KMS-11 (cell line): ENCODE measurements at regions not wholly inside any gene's neighbourhood (a gene's known extent, or its start where the extent isn't known, plus 50 kb on each side); places are given as distances from the start of the nearest gene placed in this dataset.

Experiments used
- H2AFZ ChIP-seq: fragments of 200-600 bp; sonication (generic); 2 replicates; pipeline ENCODE4 v1.6.1; 2016; ENCODE audit warnings: antibody characterized with exemption, mixed run types, low read depth
- H3K27ac ChIP-seq: fragments of 200-600 bp; sonication (generic); 2 replicates; pipeline ENCODE4 v1.6.1; 2016; ENCODE audit warnings: mild to moderate bottlenecking, mixed run types
- H3K27me3 ChIP-seq: fragments of 200-600 bp; sonication (generic); 2 replicates; pipeline ENCODE4 v1.6.1; 2017; ENCODE audit warnings: mild to moderate bottlenecking, low read depth, mixed run types, moderate library complexity; ENCODE audit not compliant: insufficient read depth
- H3K36me3 ChIP-seq: fragments of 200-600 bp; sonication (generic); 2 replicates; pipeline ENCODE4 v1.6.1; 2017; ENCODE audit warnings: mild to moderate bottlenecking, mixed run types; ENCODE audit not compliant: insufficient read depth
- H3K4me1 ChIP-seq: fragments of 200-600 bp; sonication (generic); 2 replicates; pipeline ENCODE4 v1.6.1; 2016; ENCODE audit warnings: mild to moderate bottlenecking, low read depth, mixed run types; ENCODE audit not compliant: poor library complexity, severe bottlenecking
- H3K4me2 ChIP-seq: fragments of 200-600 bp; sonication (generic); 2 replicates; pipeline ENCODE4 v1.7.0; 2016; ENCODE audit warnings: mild to moderate bottlenecking, mixed run types
- H3K4me3 ChIP-seq: fragments of 200-600 bp; sonication (generic); IDR thresholded peaks from 2 replicates; pipeline ENCODE4 v1.6.1; 2017; ENCODE audit warnings: low read depth, low read length, mixed read lengths; ENCODE audit not compliant: insufficient read depth
- H3K79me2 ChIP-seq: fragments of 200-600 bp; sonication (generic); 2 replicates; pipeline ENCODE4 v1.6.1; 2016; ENCODE audit warnings: low read depth, mixed run types; ENCODE audit not compliant: insufficient read depth
- H3K9ac ChIP-seq: fragments of 200-600 bp; sonication (generic); 2 replicates; pipeline ENCODE4 v1.6.1; 2016; ENCODE audit warnings: mild to moderate bottlenecking, mixed run types
- H4K20me1 ChIP-seq: fragments of 200-600 bp; sonication (generic); 2 replicates; pipeline ENCODE4 v1.6.1; 2016; ENCODE audit warnings: mild to moderate bottlenecking, mixed run types; ENCODE audit not compliant: insufficient read depth
- TF ChIP-seq, protein P1 (sequence below): fragments of 200-600 bp; sonication (generic); conservative IDR thresholded peaks from 2 replicates; pipeline ENCODE4 v1.6.1; 2017; ENCODE audit warnings: low read depth, mild to moderate bottlenecking, antibody characterized with exemption, low read length, moderate library complexity, mixed read lengths

DNA sequence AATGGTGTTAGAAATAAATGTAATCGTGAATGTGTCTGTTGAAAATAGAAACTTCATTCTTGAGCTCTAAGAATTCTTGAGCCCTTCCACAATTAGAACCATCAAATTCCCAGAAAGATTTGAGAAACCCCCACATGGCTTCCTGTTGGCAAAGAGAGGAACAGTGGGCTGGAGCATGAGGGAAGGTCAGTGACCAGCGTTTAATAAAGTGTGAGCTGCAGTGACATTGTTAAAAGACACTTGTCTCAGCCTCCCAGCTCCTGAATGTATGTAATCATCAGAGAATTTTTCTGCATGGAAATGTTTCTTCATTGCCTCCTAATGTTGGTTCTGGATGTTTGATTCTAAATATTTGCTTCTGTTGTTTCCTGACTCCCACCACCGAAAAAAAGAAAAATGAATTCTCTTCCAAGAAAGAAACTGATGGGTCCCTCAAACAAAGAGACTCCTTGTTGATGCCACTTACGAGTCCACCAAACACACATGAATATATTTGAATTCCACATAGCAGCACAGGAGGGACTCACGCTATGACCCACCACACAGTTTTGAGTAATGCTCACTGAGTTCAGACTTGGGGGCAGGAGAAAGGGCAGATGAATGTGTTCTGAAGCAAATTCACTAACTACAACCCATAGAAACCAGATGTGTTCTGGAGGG, 225.1 kb upstream of the KLHL29 start:
- Histone ChIP-seq H3K27ac (no peak overlapping the region), H3K4me3 (no peak overlapping the region), H4K20me1 (no peaks in the 10 kb centered on the region), H3K4me2 (no peak overlapping the region), H3K4me1 (no peaks in the 10 kb centered on the region), H3K9ac (no peak overlapping the region), H3K36me3 (no peaks in the 10 kb centered on the region), H3K79me2 (no peaks in the 10 kb centered on the region), H3K27me3 (no peaks in the 10 kb centered on the region), H2AFZ (no peak overlapping the region)
- TF ChIP-seq, protein P1, sequence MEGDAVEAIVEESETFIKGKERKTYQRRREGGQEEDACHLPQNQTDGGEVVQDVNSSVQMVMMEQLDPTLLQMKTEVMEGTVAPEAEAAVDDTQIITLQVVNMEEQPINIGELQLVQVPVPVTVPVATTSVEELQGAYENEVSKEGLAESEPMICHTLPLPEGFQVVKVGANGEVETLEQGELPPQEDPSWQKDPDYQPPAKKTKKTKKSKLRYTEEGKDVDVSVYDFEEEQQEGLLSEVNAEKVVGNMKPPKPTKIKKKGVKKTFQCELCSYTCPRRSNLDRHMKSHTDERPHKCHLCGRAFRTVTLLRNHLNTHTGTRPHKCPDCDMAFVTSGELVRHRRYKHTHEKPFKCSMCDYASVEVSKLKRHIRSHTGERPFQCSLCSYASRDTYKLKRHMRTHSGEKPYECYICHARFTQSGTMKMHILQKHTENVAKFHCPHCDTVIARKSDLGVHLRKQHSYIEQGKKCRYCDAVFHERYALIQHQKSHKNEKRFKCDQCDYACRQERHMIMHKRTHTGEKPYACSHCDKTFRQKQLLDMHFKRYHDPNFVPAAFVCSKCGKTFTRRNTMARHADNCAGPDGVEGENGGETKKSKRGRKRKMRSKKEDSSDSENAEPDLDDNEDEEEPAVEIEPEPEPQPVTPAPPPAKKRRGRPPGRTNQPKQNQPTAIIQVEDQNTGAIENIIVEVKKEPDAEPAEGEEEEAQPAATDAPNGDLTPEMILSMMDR = no peak

DNA sequence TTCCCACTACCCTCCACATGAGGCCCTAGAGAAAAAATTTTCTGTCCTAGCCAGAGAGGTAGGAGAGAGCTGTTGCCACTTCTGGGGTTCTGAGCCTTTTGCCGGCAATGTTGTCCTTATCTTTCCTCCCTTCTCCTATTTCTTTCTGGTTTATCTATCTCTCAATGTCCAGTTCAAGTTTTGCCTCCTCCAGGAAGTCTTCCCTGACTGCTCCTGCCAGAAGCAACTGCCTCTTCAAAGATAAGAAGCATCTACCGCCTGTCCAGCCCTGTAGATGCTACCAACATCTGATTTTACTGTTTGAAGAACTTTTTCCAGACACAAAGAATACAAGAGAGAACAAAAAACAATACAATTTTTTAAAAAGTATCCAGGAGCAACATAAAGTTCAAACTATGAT, 220.8 kb upstream of the KLHL29 start:
- Histone ChIP-seq H4K20me1 (no peaks in the 10 kb centered on the region), H3K4me2 (no peak overlapping the region), H3K27me3 (no peaks in the 10 kb centered on the region), H3K79me2 (no peaks in the 10 kb centered on the region), H3K27ac (no peak overlapping the region), H3K4me3 (no peak overlapping the region), H2AFZ (no peak overlapping the region), H3K36me3 (no peaks in the 10 kb centered on the region), H3K9ac (no peak overlapping the region), H3K4me1 (no peaks in the 10 kb centered on the region)
- TF ChIP-seq, protein P1 = no peak

GRCh38 chr2:23169896-23170295, 215.1 kb upstream of the KLHL29 start:
- Histone ChIP-seq H3K4me3 (no peak overlapping the region), H4K20me1 (no peaks in the 10 kb centered on the region), H3K4me1 (no peaks in the 10 kb centered on the region), H2AFZ (no peak overlapping the region), H3K4me2 (no peak overlapping the region), H3K27me3 (no peaks in the 10 kb centered on the region), H3K36me3 (no peaks in the 10 kb centered on the region), H3K9ac (no peak overlapping the region), H3K79me2 (no peaks in the 10 kb centered on the region), H3K27ac (no peak overlapping the region)
- TF ChIP-seq, protein P1 = no peak

DNA sequence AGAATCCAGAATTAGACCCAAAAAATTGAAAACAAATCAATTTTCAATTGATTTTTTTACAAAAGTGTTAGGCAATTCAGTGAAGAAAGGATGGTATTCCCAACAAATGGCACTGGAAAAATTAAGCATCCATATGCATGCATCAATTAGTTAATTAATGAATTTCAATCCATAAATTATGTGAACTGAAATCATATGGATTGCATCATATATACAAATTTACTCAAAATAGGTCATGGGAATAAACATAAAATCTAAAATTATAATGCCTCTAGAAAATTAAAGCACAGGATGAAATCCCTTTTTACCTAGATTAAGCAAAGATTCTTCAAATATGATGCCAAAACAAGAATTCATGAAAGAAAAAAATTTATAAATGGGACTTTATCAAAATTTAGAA, 213.9 kb upstream of the KLHL29 start:
- H3K4me3 ChIP-seq = no peak overlapping the region
- no peaks in the 10 kb centered on the region for H3K36me3 ChIP-seq
- no peaks in the 10 kb centered on the region for H3K4me1 ChIP-seq
- TF ChIP-seq, protein P1 = no peak
- no peak overlapping the region for H3K9ac ChIP-seq
- no peak overlapping the region for H2AFZ ChIP-seq
- no peaks in the 10 kb centered on the region for H3K79me2 ChIP-seq
- H4K20me1 ChIP-seq = no peaks in the 10 kb centered on the region
- H3K27me3 ChIP-seq = no peaks in the 10 kb centered on the region
- no peak overlapping the region for H3K4me2 ChIP-seq
- H3K27ac ChIP-seq = no peak overlapping the region
